Activated CD8-positive, alpha-beta memory T cell treated with anti-CD3 and anti-CD28 coated beads for 4 hours (primary cell): ENCODE measurements at regions not wholly inside any gene's neighbourhood (a gene's known extent, or its start where the extent isn't known, plus 50 kb on each side); places are given as distances from the start of the nearest gene placed in this dataset.

Experiments
- DNase-seq, 2 donors: peaks; one replicate each; pipeline ENCODE4 v3.0.0-alpha.2; 2020; ENCODE audit warnings: low read depth in 2 of 2

GRCh38 chr5:72041654-72042053 is 65.6 kb upstream of the MAP1B start:
- DNase-seq = no peak

- no peak for DNase-seq
These were observed 65.2 kb upstream of the MAP1B start for GRCh38 chr5:72042097-72042496.

GRCh38 chr5:72045692-72046091 is 61.6 kb upstream of the MAP1B start:
- DNase-seq = no peak

- DNase-seq = no peak
These were observed 61.2 kb upstream of the MAP1B start for GRCh38 chr5:72046106-72046505.

- DNase-seq = no peak
These were observed 51.6 kb upstream of the MAP1B start for GRCh38 chr5:72055636-72056035.
